OCI-LY7 (cell line): ENCODE measurements at regions not wholly inside any gene's neighbourhood (a gene's known extent, or its start where the extent isn't known, plus 50 kb on each side); places are given as distances from the start of the nearest gene placed in this dataset.

ENCODE experiments used
- BruUV-seq: library from RNA; stranded (reverse); fragments of 400-500 nt; replicated peaks from 2 replicates; lab custom pipeline; 2021; lab: Mats Ljungman, UMichigan
- CTCF ChIA-PET: fragments of 300-600 bp; sonication (Branson Sonifier 250); formaldehyde crosslinking; loops from one replicate; lab custom pipeline; 2022; ENCODE audit warnings: antibody characterized with exemption; ENCODE audit not compliant: unreplicated experiment; lab: Charles Lee
- POLR2A ChIA-PET: fragments of 300-600 bp; sonication (Branson Sonifier 250); formaldehyde crosslinking; loops from one replicate; lab custom pipeline; 2022; ENCODE audit warnings: antibody characterized with exemption; lab: Charles Lee
- DNase-seq: peaks from one replicate; pipeline ENCODE4 v3.0.0-alpha.2; 2015; ENCODE audit warnings: low spot score
- H2AFZ ChIP-seq: fragments of 200-600 bp; sonication (generic), shearing (Covaris generic); 2 replicates; pipeline ENCODE4 v1.6.1; 2014; ENCODE audit warnings: mild to moderate bottlenecking, antibody characterized with exemption, low read length, moderate library complexity
- H3K27ac ChIP-seq: fragments of 200-600 bp; sonication (generic); 2 replicates; pipeline ENCODE4 v1.5.1; 2014; ENCODE audit warnings: mixed run types, low read depth, mild to moderate bottlenecking, moderate library complexity, low read length, inconsistent platforms; ENCODE audit not compliant: poor library complexity, severe bottlenecking
- H3K36me3 ChIP-seq: fragments of 200-600 bp; sonication (generic); 2 replicates; pipeline ENCODE4 v1.6.1; 2014; ENCODE audit warnings: mild to moderate bottlenecking, antibody characterized with exemption, low read length, moderate library complexity, mixed read lengths; ENCODE audit not compliant: insufficient read depth
- H3K4me1 ChIP-seq: fragments of 200-600 bp; sonication (generic); 2 replicates; pipeline ENCODE4 v1.5.1; 2014; ENCODE audit warnings: mild to moderate bottlenecking, low read length; ENCODE audit not compliant: insufficient read depth, poor library complexity, severe bottlenecking
- H3K4me2 ChIP-seq: fragments of 200-600 bp; sonication (generic); 2 replicates; pipeline ENCODE4 v1.6.1; 2014; ENCODE audit warnings: mild to moderate bottlenecking, low read length
- H3K4me3 ChIP-seq: fragments of 200-600 bp; sonication (generic); 2 replicates; pipeline ENCODE4 v1.5.1; 2014; ENCODE audit warnings: mild to moderate bottlenecking, low read depth, low read length; ENCODE audit not compliant: poor library complexity, severe bottlenecking
- H3K79me2 ChIP-seq: fragments of 200-600 bp; sonication (generic); 2 replicates; pipeline ENCODE4 v1.6.1; 2016; ENCODE audit warnings: low read depth, mild to moderate bottlenecking, low read length, moderate library complexity, mixed read lengths; ENCODE audit not compliant: insufficient read depth
- H3K9me2 ChIP-seq: fragments of 200-600 bp; sonication (generic); 2 replicates; pipeline ENCODE4 v1.6.1; 2016; ENCODE audit warnings: mild to moderate bottlenecking, low read length, mixed read lengths; ENCODE audit not compliant: insufficient read depth
- H3K9me3 ChIP-seq: fragments of 200-600 bp; sonication (generic); 2 replicates; pipeline ENCODE4 v1.6.1; 2014; ENCODE audit warnings: mild to moderate bottlenecking, mixed run types, low read length, mixed read lengths
- H4K20me1 ChIP-seq: fragments of 200-600 bp; sonication (generic); 2 replicates; pipeline ENCODE4 v1.6.1; 2014; ENCODE audit warnings: mild to moderate bottlenecking, antibody characterized with exemption, low read length, moderate library complexity, mixed read lengths; ENCODE audit not compliant: insufficient read depth
- CTCF ChIP-seq: fragments of 200-600 bp; sonication (generic); conservative IDR thresholded peaks from 2 replicates; pipeline ENCODE4 v1.5.1; 2014; ENCODE audit warnings: mild to moderate bottlenecking, antibody characterized with exemption, low read length, moderate library complexity, mixed read lengths
- EZH2phosphoT487 ChIP-seq: fragments of 200-600 bp; sonication (generic); IDR thresholded peaks from 2 replicates; pipeline ENCODE4 v1.6.1; 2018; ENCODE audit warnings: low read depth, borderline replicate concordance, mild to moderate bottlenecking, mixed run types, antibody characterized with exemption, low read length, moderate library complexity, mixed read lengths
- intact Hi-C: fragments of 100-400 bp; cut with micrococcal nuclease; formaldehyde crosslinking; loops from one replicate; pipeline ENCODE4 v1.10.0; 2022; ENCODE audit not compliant: unreplicated experiment

- H3K79me2 ChIP-seq = no peaks in the 10 kb centered on the region
- H3K9me2 ChIP-seq = no peaks in the 10 kb centered on the region
- no peak for DNase-seq
- H3K4me1 ChIP-seq = no peaks in the 10 kb centered on the region
- no peak overlapping the region for H3K4me2 ChIP-seq
- no peak overlapping the region for H3K27ac ChIP-seq
- POLR2A ChIA-PET = interaction anchor here (0.6 to 0.8 kb wide), 2 partner anchors 16 to 184 kb away, joined by 3 to 4 read pairs; no protein-coding TSS in a partner anchor
- no peaks in the 10 kb centered on the region for H3K36me3 ChIP-seq
- no peaks in the 10 kb centered on the region for H4K20me1 ChIP-seq
- intact Hi-C loops = no loop called here
- CTCF ChIA-PET = no interaction called here
- H3K9me3 ChIP-seq = no peaks in the 10 kb centered on the region
- H2AFZ ChIP-seq = no peak overlapping the region
- BruUV-seq = no TSS peak
- no peak overlapping the region for H3K4me3 ChIP-seq
- TF ChIP-seq CTCF (no peak), EZH2phosphoT487 (no peak)
Observed at GRCh38 chr6:18703546-18703945, 316.4 kb downstream of the RNF144B start.

- no peaks in the 10 kb centered on the region for H3K79me2 ChIP-seq
- no peak overlapping the region for H3K4me3 ChIP-seq
- no peaks in the 10 kb centered on the region for H3K9me3 ChIP-seq
- no peak overlapping the region for H2AFZ ChIP-seq
- intact Hi-C loops = no loop called here
- H3K9me2 ChIP-seq = no peaks in the 10 kb centered on the region
- H4K20me1 ChIP-seq = no peaks in the 10 kb centered on the region
- H3K4me1 ChIP-seq = no peaks in the 10 kb centered on the region
- H3K36me3 ChIP-seq = no peaks in the 10 kb centered on the region
- no peak for TF ChIP-seq CTCF
- no peak for TF ChIP-seq EZH2phosphoT487
- H3K27ac ChIP-seq = no peak overlapping the region
- BruUV-seq = no TSS peak
- no peak for DNase-seq
- ChIA-PET POLR2A (no interaction called here), CTCF (no interaction called here)
- H3K4me2 ChIP-seq = no peak overlapping the region
Observed at GRCh38 chr6:18707714-18708439, 320.7 kb downstream of the RNF144B start.

- Histone ChIP-seq H3K36me3 (no peaks in the 10 kb centered on the region), H3K9me3 (no peaks in the 10 kb centered on the region), H3K79me2 (no peaks in the 10 kb centered on the region), H3K4me3 (no peak overlapping the region), H3K9me2 (no peaks in the 10 kb centered on the region), H3K4me1 (no peaks in the 10 kb centered on the region), H3K27ac (no peak overlapping the region), H4K20me1 (no peaks in the 10 kb centered on the region), H3K4me2 (no peak overlapping the region), H2AFZ (no peak overlapping the region)
- DNase-seq = no peak
- TF ChIP-seq CTCF (no peak), EZH2phosphoT487 (no peak)
- CTCF ChIA-PET = no interaction called here
- POLR2A ChIA-PET = no interaction called here
- intact Hi-C loops = no loop called here
- BruUV-seq = no TSS peak
Observed at GRCh38 chr6:18712595-18712994, 325.4 kb downstream of the RNF144B start.
